ENCODE measurements at regions not wholly inside any gene's neighbourhood (a gene's known extent, or its start where the extent isn't known, plus 50 kb on each side); places are given as distances from the start of the nearest gene placed in this dataset.
"Not testable (repeated sequence)": the region's sequence is repeated elsewhere in the genome, so short reads cannot be mapped to it uniquely, and the experiment has no call there.

- ATAC-seq (no peak), DNase-seq (ENCODE audit: low spot score in 2 of 2) (no peak)
- Mint-ChIP-seq H3K36me3 (peaks cover 89% of the 10 kb centered on the region), H3K4me1 (peaks cover 27% of the 10 kb centered on the region), H3K4me3 (no peak overlapping the region), H3K9me3 (no peaks in the 10 kb centered on the region), H3K27ac (no peak overlapping the region)
These were observed 112.9 kb upstream of the ZNF746 start for GRCh38 chr7:149610441-149611011.

GRCh38 chr7:149608168-149608567, 110.6 kb upstream of the ZNF746 start:
- Mint-ChIP-seq H3K9me3 (no peaks in the 10 kb centered on the region), H3K4me1 (peaks cover 17% of the 10 kb centered on the region), H3K36me3 (peaks cover 71% of the 10 kb centered on the region), H3K4me3 (no peak overlapping the region), H3K27ac (no peak overlapping the region)
- DNase-seq (ENCODE audit: low spot score in 2 of 2): no peak
- ATAC-seq: no peak

DNA sequence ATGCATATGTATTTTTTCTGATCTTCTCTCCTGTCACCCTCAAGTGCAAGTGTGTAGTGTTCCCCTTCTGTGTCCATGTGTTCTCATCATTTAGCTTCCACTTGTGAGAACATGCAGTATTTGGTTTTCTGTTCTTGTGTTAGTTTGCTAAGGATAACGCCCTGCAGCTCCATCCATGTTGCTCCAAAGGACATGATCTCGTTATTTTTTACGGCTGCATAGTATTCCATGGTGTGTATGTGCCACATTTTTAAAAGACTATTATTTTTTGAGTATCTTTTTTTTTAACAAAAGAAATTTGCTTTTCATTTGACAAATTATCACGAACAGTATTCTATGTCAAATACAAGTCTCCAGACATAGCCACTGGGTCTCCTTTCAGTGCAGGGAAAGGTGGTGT, 110.1 kb upstream of the ZNF746 start:
- no peak for DNase-seq (ENCODE audit: low spot score in 2 of 2)
- no peak for ATAC-seq
- Mint-ChIP-seq H3K4me3 (no peak overlapping the region), H3K36me3 (peaks cover 70% of the 10 kb centered on the region), H3K27ac (no peak overlapping the region), H3K9me3 (no peaks in the 10 kb centered on the region), H3K4me1 (peaks cover 17% of the 10 kb centered on the region)

DNA sequence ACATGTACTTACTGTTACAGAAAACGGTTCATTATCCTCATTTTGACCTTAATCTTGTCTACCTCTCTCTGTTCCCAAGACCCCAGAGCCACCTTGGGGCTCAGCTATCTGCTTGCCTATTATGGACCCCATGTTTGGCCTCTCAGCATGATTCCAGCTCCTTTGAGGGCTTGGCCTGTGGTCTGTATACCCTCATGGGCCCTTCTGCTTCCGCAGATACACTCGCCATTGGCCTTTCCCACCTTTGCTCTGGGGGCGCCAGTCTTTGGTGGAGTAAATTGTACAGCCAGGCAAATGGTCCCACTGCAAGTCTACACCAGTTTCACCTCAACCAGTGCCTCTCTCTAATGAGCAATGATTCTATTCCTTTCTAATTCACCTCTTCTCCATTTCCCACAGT, 109.2 kb upstream of the ZNF746 start:
- H3K9me3 Mint-ChIP-seq: no peaks in the 10 kb centered on the region
- no peak overlapping the region for H3K27ac Mint-ChIP-seq
- no peak overlapping the region for H3K4me3 Mint-ChIP-seq

DNA sequence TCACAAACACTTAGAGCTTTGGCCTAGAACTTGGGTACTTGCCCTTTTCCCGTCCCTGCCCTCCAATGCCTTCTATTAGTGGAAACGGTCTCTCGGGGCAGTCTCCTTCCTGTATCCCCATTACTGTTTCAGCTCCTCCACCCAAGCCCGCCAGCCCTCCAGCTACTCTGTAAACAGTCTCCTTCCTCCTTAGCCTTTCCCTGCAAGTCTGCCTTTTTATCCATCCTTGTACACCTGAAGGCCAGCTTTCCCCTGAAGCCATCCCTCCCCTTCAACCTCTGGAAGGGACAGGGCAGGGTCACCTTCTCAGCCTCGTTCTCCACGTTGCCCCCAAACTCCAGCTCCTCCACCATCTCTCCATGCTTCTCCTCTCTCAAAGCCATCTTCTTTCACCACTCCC, 108.1 kb upstream of the ZNF746 start:
- Mint-ChIP-seq H3K27ac (no peak overlapping the region), H3K36me3 (peaks cover 70% of the 10 kb centered on the region), H3K4me1 (peaks cover 34% of the 10 kb centered on the region), H3K4me3 (no peak overlapping the region), H3K9me3 (no peaks in the 10 kb centered on the region)
- ATAC-seq (no peak), DNase-seq (ENCODE audit: low spot score in 2 of 2) (no peak)

More for the DNA sequence above, 109.2 kb upstream of the ZNF746 start:
- no peak for ATAC-seq
- H3K4me1 Mint-ChIP-seq: peaks cover 24% of the 10 kb centered on the region
- peaks cover 70% of the 10 kb centered on the region for H3K36me3 Mint-ChIP-seq
- DNase-seq (ENCODE audit: low spot score in 2 of 2): no peak

GRCh38 chr7:149604521-149604920, 106.9 kb upstream of the ZNF746 start:
- no peak overlapping the region for H3K4me3 Mint-ChIP-seq
- H3K27ac Mint-ChIP-seq: no peak overlapping the region
- ATAC-seq: no peak
- DNase-seq (ENCODE audit: low spot score in 2 of 2): no peak
- H3K9me3 Mint-ChIP-seq: no peaks in the 10 kb centered on the region
- peaks cover 46% of the 10 kb centered on the region for H3K4me1 Mint-ChIP-seq
- peaks cover 70% of the 10 kb centered on the region for H3K36me3 Mint-ChIP-seq

DNA sequence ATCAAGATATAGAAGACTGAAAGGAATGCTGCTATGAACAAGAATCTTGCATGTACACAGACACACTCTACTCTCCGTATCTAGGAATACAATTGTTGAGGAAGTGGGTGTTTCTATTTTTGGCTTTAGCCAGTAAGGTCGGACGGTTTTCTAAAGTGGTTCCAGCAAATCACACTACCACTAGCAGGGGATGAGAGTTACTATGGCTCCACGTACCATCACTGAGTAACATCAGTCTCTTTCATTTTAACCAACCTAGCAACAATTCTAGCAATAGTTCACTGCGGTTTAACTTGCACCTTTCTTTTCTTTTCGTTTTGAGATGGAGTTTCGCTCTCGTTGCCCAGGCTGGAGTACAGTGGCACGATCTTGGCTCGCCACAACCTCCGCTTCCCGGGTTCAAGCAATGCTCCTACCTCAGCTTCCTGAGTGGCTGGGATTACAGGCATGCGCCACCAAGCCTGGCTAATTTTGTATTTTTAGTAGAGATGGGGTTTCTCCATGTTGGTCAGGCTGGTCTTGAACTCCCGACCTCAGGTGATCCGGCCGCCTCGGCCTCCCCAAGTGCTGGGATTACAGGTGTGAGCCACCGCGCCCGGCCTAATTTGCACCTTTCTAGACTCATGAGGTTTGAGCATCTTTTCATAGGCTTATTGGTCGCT, 103.2 kb upstream of the ZNF746 start:
- peaks cover 41% of the 10 kb centered on the region for H3K4me1 Mint-ChIP-seq
- ATAC-seq (peak; percentile 99), DNase-seq (ENCODE audit: low spot score in 2 of 2) (peak in 1 of 2 donors; percentile 82)
- peak overlapping the region; percentile 76 for H3K27ac Mint-ChIP-seq
- H3K9me3 Mint-ChIP-seq: not testable (repeated sequence)
- H3K36me3 Mint-ChIP-seq: peaks cover 71% of the 10 kb centered on the region
- H3K4me3 Mint-ChIP-seq: peak overlapping the region; percentile 49

DNA sequence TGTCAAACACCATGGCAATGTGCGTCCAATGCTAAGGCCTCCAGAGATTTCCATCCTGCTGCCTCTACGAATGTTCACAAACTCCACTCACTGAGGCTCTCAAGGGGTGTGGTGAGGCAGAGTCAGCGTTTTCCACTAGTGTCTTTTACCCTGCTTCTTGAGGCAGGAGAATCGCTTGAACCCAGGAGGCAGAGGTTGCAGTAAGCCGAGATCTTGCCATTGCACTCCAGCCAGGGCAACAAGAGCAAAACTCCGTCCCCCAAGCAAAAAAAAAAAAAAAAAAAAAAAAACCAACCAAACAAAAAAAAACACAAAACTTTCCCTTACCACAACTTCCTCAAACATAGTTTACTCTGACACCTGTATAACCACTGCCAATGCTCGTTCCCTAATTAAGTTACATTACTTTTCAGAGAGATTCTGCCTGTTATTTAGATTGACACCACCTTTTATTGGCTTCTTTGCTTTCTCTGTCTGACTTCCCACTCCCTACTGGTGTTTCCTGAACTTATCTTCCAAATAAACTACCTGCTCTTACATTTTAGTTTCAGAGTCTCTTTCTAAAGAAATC, 102.1 kb upstream of the ZNF746 start:
- Mint-ChIP-seq H3K4me1 (peaks cover 38% of the 10 kb centered on the region), H3K36me3 (peaks cover 68% of the 10 kb centered on the region), H3K9me3 (no peaks in the 10 kb centered on the region), H3K27ac (peak overlapping the region; percentile 76), H3K4me3 (peak overlapping the region; percentile 49)
- no peak for ATAC-seq
- no peak for DNase-seq (ENCODE audit: low spot score in 2 of 2)

GRCh38 chr7:149598721-149599308, 101.2 kb upstream of the ZNF746 start:
- H3K27ac Mint-ChIP-seq: no peak overlapping the region

DNA sequence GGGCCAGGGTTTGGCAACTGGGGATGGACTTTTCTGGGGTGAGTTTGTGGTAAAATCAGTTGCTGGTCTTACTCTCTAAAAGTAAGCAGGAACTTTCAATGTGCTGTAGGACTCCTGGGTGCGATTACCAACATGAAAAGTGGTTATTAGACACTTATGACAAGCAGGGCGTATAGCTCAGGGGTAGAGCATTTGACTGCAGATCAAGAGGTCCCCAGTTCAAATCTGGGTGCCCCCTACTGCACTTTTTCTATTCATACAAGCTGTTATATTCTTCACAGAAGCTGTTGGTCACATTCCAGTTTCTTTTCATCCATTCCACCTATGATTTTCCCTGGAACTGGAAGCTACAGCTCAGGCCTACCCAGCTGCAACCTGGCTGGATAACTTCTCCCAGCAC, 100.2 kb upstream of the ZNF746 start:
- H3K9me3 Mint-ChIP-seq; H3K4me3 Mint-ChIP-seq; H3K27ac Mint-ChIP-seq; DNase-seq (ENCODE audit: low spot score in 2 of 2); ATAC-seq: not testable (repeated sequence)
- Mint-ChIP-seq H3K36me3 (peaks cover 60% of the 10 kb centered on the region), H3K4me1 (peaks cover 50% of the 10 kb centered on the region)

More at GRCh38 chr7:149598721-149599308, 101.2 kb upstream of the ZNF746 start:
- Mint-ChIP-seq H3K9me3 (no peaks in the 10 kb centered on the region), H3K36me3 (peaks cover 63% of the 10 kb centered on the region), H3K4me3 (peak overlapping the region; percentile 49), H3K4me1 (peaks cover 47% of the 10 kb centered on the region)
- ATAC-seq (no peak), DNase-seq (ENCODE audit: low spot score in 2 of 2) (peak in 1 of 2 donors; percentile 56)

GRCh38 chr7:149595541-149595940, 97.9 kb upstream of the ZNF746 start:
- ATAC-seq (no peak), DNase-seq (ENCODE audit: low spot score in 2 of 2) (no peak)
- Mint-ChIP-seq H3K36me3 (peaks cover 55% of the 10 kb centered on the region), H3K4me1 (peaks cover 37% of the 10 kb centered on the region), H3K4me3 (no peak overlapping the region), H3K9me3 (no peaks in the 10 kb centered on the region), H3K27ac (no peak overlapping the region)

GRCh38 chr7:149595078-149595477, 97.5 kb upstream of the ZNF746 start:
- Mint-ChIP-seq H3K9me3 (no peaks in the 10 kb centered on the region), H3K4me3 (no peak overlapping the region), H3K27ac (no peak overlapping the region), H3K4me1 (peaks cover 37% of the 10 kb centered on the region), H3K36me3 (peaks cover 55% of the 10 kb centered on the region)
- no peak for DNase-seq (ENCODE audit: low spot score in 2 of 2)
- ATAC-seq: no peak

GRCh38 chr7:149588930-149589329, 91.3 kb upstream of the ZNF746 start:
- ATAC-seq (no peak), DNase-seq (ENCODE audit: low spot score in 2 of 2) (no peak)
- Mint-ChIP-seq H3K9me3 (no peaks in the 10 kb centered on the region), H3K4me3 (no peak overlapping the region), H3K27ac (no peak overlapping the region), H3K4me1 (peaks cover 17% of the 10 kb centered on the region), H3K36me3 (peaks cover 63% of the 10 kb centered on the region)

DNA sequence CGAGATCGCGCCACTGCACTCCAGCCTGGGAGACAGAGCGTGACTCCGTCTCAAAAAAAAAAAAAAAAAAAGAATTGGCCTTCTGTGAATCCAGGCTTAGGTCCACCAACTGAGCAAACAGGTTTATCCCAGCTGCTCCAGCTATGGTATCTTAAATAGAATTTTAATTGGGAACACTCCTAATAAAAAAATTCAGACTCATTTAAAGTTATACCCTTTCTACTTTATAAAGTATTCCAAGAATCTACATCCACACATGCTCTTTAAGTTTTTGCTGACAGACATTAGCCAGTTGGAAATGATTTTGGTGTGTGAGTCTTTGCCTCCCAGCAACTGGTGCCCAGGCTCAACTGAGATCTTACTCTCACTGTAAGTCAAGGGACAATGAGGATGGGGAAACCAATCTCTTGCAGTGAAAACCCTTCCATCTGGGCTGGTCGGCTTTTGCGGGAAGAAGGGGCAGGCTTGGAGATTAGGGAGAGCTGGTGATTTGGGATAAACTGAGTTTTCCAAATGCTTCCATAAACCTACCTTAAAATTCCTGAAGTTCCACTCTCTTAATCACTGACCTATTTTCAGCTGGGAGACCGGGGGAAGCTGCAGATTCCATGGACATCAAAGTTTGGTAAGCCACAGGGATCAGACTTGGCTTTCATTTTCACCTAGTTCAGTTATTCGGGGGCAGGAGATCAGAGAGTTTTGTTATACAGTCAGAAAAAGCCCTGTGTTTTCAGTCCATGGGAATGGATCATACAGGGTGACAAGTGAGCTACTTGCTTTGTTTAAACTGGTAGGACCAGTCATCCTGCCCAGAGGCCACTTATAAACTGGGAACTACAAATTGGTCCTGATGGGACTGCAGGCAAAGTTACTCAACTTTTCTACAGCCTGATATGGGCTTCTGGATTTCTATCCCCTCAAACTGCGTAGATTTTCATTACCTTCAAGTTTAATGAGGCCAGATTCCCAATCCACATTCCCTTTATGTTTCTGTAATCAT, 89.3 kb upstream of the ZNF746 start:
- H3K9me3 Mint-ChIP-seq: no peaks in the 10 kb centered on the region
- no peak for DNase-seq (ENCODE audit: low spot score in 2 of 2)
- H3K4me3 Mint-ChIP-seq: no peak overlapping the region
- peaks cover 72% of the 10 kb centered on the region for H3K36me3 Mint-ChIP-seq
- peaks cover 22% of the 10 kb centered on the region for H3K4me1 Mint-ChIP-seq
- no peak for ATAC-seq
- peak overlapping the region; percentile 26 for H3K27ac Mint-ChIP-seq

DNA sequence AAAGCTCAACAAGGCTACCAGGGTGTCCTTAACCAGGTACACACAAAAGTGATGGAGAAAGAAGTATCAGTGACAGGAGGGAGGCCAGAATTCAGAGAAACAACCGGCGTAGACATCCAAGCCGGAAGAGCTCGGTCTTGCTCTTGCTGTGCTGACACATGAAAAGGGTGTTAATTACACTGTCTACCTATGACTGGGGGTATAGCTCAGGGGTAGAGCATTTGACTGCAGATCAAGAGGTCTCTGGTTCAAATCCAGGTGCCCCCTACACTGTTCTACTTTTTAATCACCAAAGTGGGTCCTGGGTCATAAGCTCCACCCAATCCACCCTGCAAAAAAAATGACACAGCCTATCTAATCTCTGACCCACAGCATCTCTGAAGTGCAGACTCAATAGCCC, 86.9 kb upstream of the ZNF746 start:
- Mint-ChIP-seq H3K27ac (no peak overlapping the region), H3K4me1 (peaks cover 28% of the 10 kb centered on the region), H3K36me3 (peaks cover 69% of the 10 kb centered on the region), H3K9me3 (no peaks in the 10 kb centered on the region), H3K4me3 (no peak overlapping the region)
- DNase-seq (ENCODE audit: low spot score in 2 of 2) (no peak), ATAC-seq (no peak)

Data from stimulated activated effector memory CD8-positive, alpha-beta T cell treated with anti-CD3 and anti-CD28 coated beads, Interleukin-12 subunit alpha, Interleukin-12 subunit beta, amount 100 ng/mL, for 72 hours (primary cell).